K562 (cell line): ENCODE measurements at regions not wholly inside any gene's neighbourhood (a gene's known extent, or its start where the extent isn't known, plus 50 kb on each side); places are given as distances from the start of the nearest gene placed in this dataset.
A peak's percentile ranks its signal among the peaks of the same experiment; 100 is the strongest.

Experiments
- ARHGAP35 ChIP-seq: fragments of 450-650 bp; IDR thresholded peaks from 2 replicates; pipeline ENCODE4 v1.6.1; 2018; ENCODE audit not compliant: partially characterized antibody
- ASH1L ChIP-seq: fragments of 450-650 bp; IDR thresholded peaks from 2 replicates; pipeline ENCODE4 v1.6.1; 2018; ENCODE audit warnings: borderline replicate concordance, mild to moderate bottlenecking, low read depth; ENCODE audit not compliant: partially characterized antibody
- ATF7 ChIP-seq: fragments of 450-650 bp; IDR thresholded peaks from 2 replicates; pipeline ENCODE4 v1.7.1; 2014; ENCODE audit warnings: mild to moderate bottlenecking, moderate library complexity
- DMBX1 ChIP-seq: fragments of 250-450 bp; sonication (Bioruptor Pico); IDR thresholded peaks from 2 replicates; pipeline ENCODE4 v1.8.0; 2022; ENCODE audit warnings: inconsistent platforms, mild to moderate bottlenecking, moderate library complexity, borderline replicate concordance
- E2F3 ChIP-seq: fragments of 250-450 bp; sonication (Bioruptor Pico); IDR thresholded peaks from 2 replicates; pipeline ENCODE4 v1.4.0; 2020; ENCODE audit warnings: mild to moderate bottlenecking
- FOXK2 ChIP-seq, 2 experiments: fragments of 450-650 bp; IDR thresholded peaks in 1 of 2; conservative IDR thresholded peaks in 1 of 2; 2 replicates each; pipeline ENCODE4 v1.6.1; 2016; ENCODE audit warnings: low read depth in 2 of 2, mild to moderate bottlenecking in 1 of 2
- HNRNPH1 ChIP-seq: fragments of 200-400 bp; formaldehyde crosslinking; optimal IDR thresholded peaks from 2 replicates; pipeline ENCODE3; 2017; ENCODE audit warnings: low read depth, mild to moderate bottlenecking, low read length, moderate library complexity
- HOMEZ ChIP-seq: fragments of 250-450 bp; sonication (Bioruptor Pico); IDR thresholded peaks from 2 replicates; pipeline ENCODE4 v1.4.0; 2020; ENCODE audit warnings: mild to moderate bottlenecking, moderate library complexity
- IRF9 ChIP-seq: fragments of 450-650 bp; IDR thresholded peaks from 2 replicates; pipeline ENCODE4 v1.6.1; 2016; ENCODE audit warnings: missing biosample characterization, missing genetic modification characterization
- MITF ChIP-seq: IDR thresholded peaks from 2 replicates; pipeline ENCODE4 v1.6.1; 2014; ENCODE audit warnings: antibody characterized with exemption
- NFXL1 ChIP-seq: fragments of 450-650 bp; formaldehyde crosslinking; IDR thresholded peaks from 2 replicates; pipeline ENCODE4 v1.4.0; 2021; ENCODE audit warnings: mild to moderate bottlenecking
- SNAPC5 ChIP-seq: fragments of 250-450 bp; sonication (Bioruptor Pico); IDR thresholded peaks from 2 replicates; pipeline ENCODE4 v1.8.0; 2021; ENCODE audit warnings: moderate library complexity, mild to moderate bottlenecking, inconsistent platforms
- STAT5A ChIP-seq: IDR thresholded peaks from 2 replicates; pipeline ENCODE4 v1.6.1; 2012; ENCODE audit warnings: low read length, inconsistent platforms, borderline replicate concordance
- TCFL5 ChIP-seq: fragments of 250-450 bp; sonication (Bioruptor Pico); conservative IDR thresholded peaks from 2 replicates; pipeline ENCODE4 v1.6.1; 2021; ENCODE audit warnings: mild to moderate bottlenecking, moderate library complexity, matching md5 sums
- ZNF57 ChIP-seq: fragments of 450-650 bp; formaldehyde crosslinking; IDR thresholded peaks from 2 replicates; pipeline ENCODE4 v1.4.0; 2020; ENCODE audit warnings: mild to moderate bottlenecking, moderate library complexity
- ZNF583 ChIP-seq: fragments of 250-450 bp; sonication (Bioruptor Pico); IDR thresholded peaks from 2 replicates; pipeline ENCODE4 v1.4.0; 2020
- ZNF592 ChIP-seq: fragments of 450-650 bp; IDR thresholded peaks from 2 replicates; pipeline ENCODE4 v1.6.1; 2017; ENCODE audit warnings: antibody characterized with exemption, mild to moderate bottlenecking

GRCh38 chr10:33056828-33057596 is 99.0 kb upstream of the ITGB1 start (continued):
- peak; percentile 91 for TF ChIP-seq IRF9 (tag)
- TF ChIP-seq NFXL1: peak; percentile 84
- no peak for TF ChIP-seq ARHGAP35
- peak; percentile 93 for TF ChIP-seq DMBX1 (CRISPR knock-in tag)
- TF ChIP-seq STAT5A: peak; percentile 53; the same call in 1 of the 2 replicates
- TF ChIP-seq HOMEZ (CRISPR knock-in tag): peak; percentile 82; the same call in 1 of the 2 replicates
- TF ChIP-seq ZNF592: peak; percentile 92
- no peak for TF ChIP-seq ZNF57
- TF ChIP-seq ASH1L: no peak
- TF ChIP-seq ATF7: no peak
- TF ChIP-seq E2F3 (CRISPR knock-in tag): peak; percentile 87; the same call in 1 of the 2 replicates
- TF ChIP-seq ZNF583: peak; percentile 93
- no peak for TF ChIP-seq HNRNPH1
- peak; percentile 52; the same call in 1 of the 2 replicates for TF ChIP-seq TCFL5
- TF ChIP-seq FOXK2 (conservative IDR thresholded peaks at IDR 0.05 in 1 of 2, IDR thresholded peaks at IDR 0.05 in 1 of 2; ENCODE audit: low read depth in 2 of 2): no peak
- TF ChIP-seq SNAPC5 (CRISPR knock-in tag): 0 out of 2 replicates have a peak, but pooled peaks have one; percentile 46
- no peak for TF ChIP-seq MITF
